ENCODE measurements at regions not wholly inside any gene's neighbourhood (a gene's known extent, or its start where the extent isn't known, plus 50 kb on each side); places are given as distances from the start of the nearest gene placed in this dataset.

GRCh38 chr21:20720623-20721022, 277.6 kb upstream of the NCAM2 start:
- no peak for DNase-seq

- DNase-seq, result no peak
These were observed 277.1 kb upstream of the NCAM2 start for GRCh38 chr21:20721151-20721550.

GRCh38 chr21:20728691-20729090, 269.5 kb upstream of the NCAM2 start:
- no peak for DNase-seq

- DNase-seq, result no peak
These were observed 268.8 kb upstream of the NCAM2 start for GRCh38 chr21:20729376-20729775.

GRCh38 chr21:20730441-20730840, 267.8 kb upstream of the NCAM2 start:
- DNase-seq, result no peak

- no peak for DNase-seq
These were observed 263.0 kb upstream of the NCAM2 start for GRCh38 chr21:20735257-20735656.

- no peak for DNase-seq
These were observed 260.8 kb upstream of the NCAM2 start for GRCh38 chr21:20737227-20737913.

- no peak for DNase-seq
These were observed 258.8 kb upstream of the NCAM2 start for GRCh38 chr21:20739421-20739820.

- no peak for DNase-seq
These were observed 256.8 kb upstream of the NCAM2 start for GRCh38 chr21:20741445-20741844.

GRCh38 chr21:20760221-20760620, 238.0 kb upstream of the NCAM2 start:
- no peak for DNase-seq

- no peak for DNase-seq
These were observed 223.5 kb upstream of the NCAM2 start for GRCh38 chr21:20774737-20775136.

- no peak for DNase-seq
These were observed 218.9 kb upstream of the NCAM2 start for GRCh38 chr21:20779321-20779720.

GRCh38 chr21:20783611-20784010, 214.6 kb upstream of the NCAM2 start:
- DNase-seq, result no peak

GRCh38 chr21:20789729-20790500, 208.3 kb upstream of the NCAM2 start:
- no peak for DNase-seq

- no peak for DNase-seq
These were observed 198.1 kb upstream of the NCAM2 start for GRCh38 chr21:20800106-20800505.

GRCh38 chr21:20802201-20802600, 196.0 kb upstream of the NCAM2 start:
- no peak for DNase-seq

- no peak for DNase-seq
These were observed 195.5 kb upstream of the NCAM2 start for GRCh38 chr21:20802631-20803260.

- DNase-seq, result no peak
These were observed 186.5 kb upstream of the NCAM2 start for GRCh38 chr21:20811702-20812101.

GRCh38 chr21:20814090-20814489, 184.1 kb upstream of the NCAM2 start:
- DNase-seq, result no peak

- no peak for DNase-seq
These were observed 175.5 kb upstream of the NCAM2 start for GRCh38 chr21:20822666-20823065.

- no peak for DNase-seq
These were observed 145.3 kb upstream of the NCAM2 start for GRCh38 chr21:20852866-20853265.

- DNase-seq, result peak; percentile 98
These were observed 141.3 kb upstream of the NCAM2 start for GRCh38 chr21:20856926-20857325.

- no peak for DNase-seq
These were observed 124.0 kb upstream of the NCAM2 start for GRCh38 chr21:20874202-20874601.

GRCh38 chr21:20875742-20876141, 122.5 kb upstream of the NCAM2 start:
- peak; percentile 11 for DNase-seq

Measured in NCI-H748 treated with DMSO at 0.1 percent for 48 hours (cell line).